Trophoblast cell (in vitro differentiated cells and primary cell): ENCODE measurements at regions not wholly inside any gene's neighbourhood (a gene's known extent, or its start where the extent isn't known, plus 50 kb on each side); places are given as distances from the start of the nearest gene placed in this dataset.

ENCODE experiments used
- DNase-seq, 2 donors: peaks; one replicate each; pipeline ENCODE4 v3.0.0-alpha.2; 2016
- H2AFZ ChIP-seq: 2 replicates; pipeline ENCODE4 v1.6.1; 2013; ENCODE audit warnings: low read length, moderate library complexity, mild to moderate bottlenecking; ENCODE audit not compliant: insufficient read depth, poor library complexity
- H2AK5ac ChIP-seq: 2 replicates; pipeline ENCODE4 v1.6.1; 2013; ENCODE audit warnings: mild to moderate bottlenecking, low read length
- H2BK120ac ChIP-seq: 2 replicates; pipeline ENCODE4 v1.6.1; 2013; ENCODE audit warnings: low read length, mild to moderate bottlenecking, moderate library complexity; ENCODE audit not compliant: insufficient read depth, poor library complexity
- H2BK12ac ChIP-seq: 2 replicates; pipeline ENCODE4 v1.6.1; 2013; ENCODE audit warnings: mild to moderate bottlenecking, low read length, moderate library complexity
- H2BK5ac ChIP-seq: 2 replicates; pipeline ENCODE4 v1.6.1; 2013; ENCODE audit warnings: low read length, low read depth, moderate library complexity, mild to moderate bottlenecking; ENCODE audit not compliant: poor library complexity
- H3K14ac ChIP-seq: 2 replicates; pipeline ENCODE4 v1.6.1; 2013; ENCODE audit warnings: mild to moderate bottlenecking, low read length
- H3K18ac ChIP-seq: 2 replicates; pipeline ENCODE4 v1.6.1; 2013; ENCODE audit warnings: mild to moderate bottlenecking, low read length
- H3K23ac ChIP-seq: 2 replicates; pipeline ENCODE4 v1.6.1; 2013; ENCODE audit warnings: low read length
- H3K27ac ChIP-seq: 2 replicates; pipeline ENCODE4 v1.5.1; 2013; ENCODE audit warnings: low read depth, mild to moderate bottlenecking, inconsistent platforms, low read length, moderate library complexity
- H3K27me3 ChIP-seq: 2 replicates; pipeline ENCODE4 v1.6.1; 2013; ENCODE audit warnings: inconsistent platforms, mild to moderate bottlenecking, low read length, moderate library complexity; ENCODE audit not compliant: insufficient read depth
- H3K36me3 ChIP-seq, 2 experiments: 1 replicate in 1 of 2; 2 replicates in 1 of 2; pipeline ENCODE4 v1.6.1; 2013; ENCODE audit warnings: low read length in 2 of 2, mild to moderate bottlenecking in 2 of 2, moderate library complexity in 1 of 2; ENCODE audit not compliant: insufficient read depth in 2 of 2, control insufficient read depth in 1 of 2
- H3K4ac ChIP-seq: 2 replicates; pipeline ENCODE4 v1.6.1; 2013; ENCODE audit warnings: low read depth, mild to moderate bottlenecking, low read length, moderate library complexity
- H3K4me1 ChIP-seq, 2 experiments: 1 replicate in 1 of 2; 2 replicates in 1 of 2; pipeline ENCODE4 v1.6.1; 2013; ENCODE audit warnings: low read length in 2 of 2, mild to moderate bottlenecking in 2 of 2, moderate library complexity in 1 of 2; ENCODE audit not compliant: insufficient read depth in 2 of 2, control insufficient read depth in 1 of 2
- H3K4me2 ChIP-seq: 2 replicates; pipeline ENCODE4 v1.6.1; 2013; ENCODE audit warnings: inconsistent platforms, mild to moderate bottlenecking, low read length, moderate library complexity
- H3K4me3 ChIP-seq: 2 replicates; pipeline ENCODE4 v1.5.1; 2013; ENCODE audit warnings: mild to moderate bottlenecking, low read depth, low read length, inconsistent platforms
- H3K79me1 ChIP-seq: one replicate; pipeline ENCODE4 v1.6.1; 2013; ENCODE audit warnings: low read length
- H3K79me2 ChIP-seq: 2 replicates; pipeline ENCODE4 v1.6.1; 2013; ENCODE audit warnings: low read length, mild to moderate bottlenecking; ENCODE audit not compliant: control insufficient read depth, insufficient read depth, poor library complexity
- H3K9ac ChIP-seq: 2 replicates; pipeline ENCODE4 v1.6.1; 2013; ENCODE audit warnings: mild to moderate bottlenecking, low read length
- H3K9me3 ChIP-seq: 2 replicates; pipeline ENCODE4 v1.6.1; 2013; ENCODE audit warnings: low read depth, mild to moderate bottlenecking, control low read depth, inconsistent platforms, low read length; ENCODE audit not compliant: insufficient read depth
- H4K12ac ChIP-seq: 2 replicates; pipeline ENCODE4 v1.6.1; 2013; ENCODE audit warnings: low read depth, mild to moderate bottlenecking, low read length, moderate library complexity
- H4K8ac ChIP-seq: 2 replicates; pipeline ENCODE4 v1.6.1; 2013; ENCODE audit warnings: low read depth, mild to moderate bottlenecking, low read length, moderate library complexity
- H4K91ac ChIP-seq: one replicate; pipeline ENCODE4 v1.6.1; 2013; ENCODE audit warnings: low read depth, mild to moderate bottlenecking, low read length, moderate library complexity
- WGBS: extraction: QIAGEN DNeasy Blood & Tissue Kit; methylation state at CpG from one replicate; pipeline ENCODE4 v1.1.7; 2013; ENCODE audit warnings: missing lambda C conversion rate; ENCODE audit not compliant: insufficient read length, insufficient coverage; ENCODE audit errors: extremely low coverage; 5-methylcytosine and 5-hydroxymethylcytosine counted together

- Histone ChIP-seq H2BK5ac (no peak overlapping the region), H3K14ac (no peak overlapping the region), H3K79me2 (no peaks in the 10 kb centered on the region), H3K9ac (no peak overlapping the region), H3K36me3 (no peaks in the 10 kb centered on the region), H2AK5ac (no peak overlapping the region), H3K4me1 (no peaks in the 10 kb centered on the region), H3K4me3 (no peak overlapping the region), H4K91ac (no peak overlapping the region), H2BK12ac (no peak overlapping the region), H3K4me2 (no peak overlapping the region), H4K8ac (no peak overlapping the region), H3K9me3 (no peaks in the 10 kb centered on the region), H3K79me1 (no peaks in the 10 kb centered on the region), H3K23ac (no peak overlapping the region), H2BK120ac (no peak overlapping the region), H3K27ac (no peak overlapping the region), H3K27me3 (no peaks in the 10 kb centered on the region), H4K12ac (no peak overlapping the region), H3K4ac (no peak overlapping the region), H2AFZ (no peak overlapping the region), H3K18ac (no peak overlapping the region)
- DNase-seq: no peak
Measured at GRCh38 chr18:56173542-56174220, 464.7 kb downstream of the TXNL1 start.

GRCh38 chr18:56172527-56172926 lies 465.9 kb downstream of the TXNL1 start:
- Histone ChIP-seq H4K12ac (no peak overlapping the region), H3K18ac (no peak overlapping the region), H3K14ac (no peak overlapping the region), H3K27ac (no peak overlapping the region), H3K9me3 (no peaks in the 10 kb centered on the region), H3K79me1 (no peaks in the 10 kb centered on the region), H2AK5ac (no peak overlapping the region), H3K4me1 (peaks cover 3 to 4% of the 10 kb centered on the region in 2 experiments), H3K4ac (no peak overlapping the region), H2AFZ (no peak overlapping the region), H2BK5ac (no peak overlapping the region), H3K4me2 (no peak overlapping the region), H4K91ac (no peak overlapping the region), H3K4me3 (no peak overlapping the region), H3K23ac (no peak overlapping the region), H2BK120ac (no peak overlapping the region), H2BK12ac (no peak overlapping the region), H3K9ac (no peak overlapping the region), H4K8ac (no peak overlapping the region), H3K36me3 (no peaks in the 10 kb centered on the region), H3K27me3 (no peaks in the 10 kb centered on the region), H3K79me2 (no peaks in the 10 kb centered on the region)
- no peak for DNase-seq
- WGBS: no CpG with 5 or more reads among the region's 2 CpGs

DNA sequence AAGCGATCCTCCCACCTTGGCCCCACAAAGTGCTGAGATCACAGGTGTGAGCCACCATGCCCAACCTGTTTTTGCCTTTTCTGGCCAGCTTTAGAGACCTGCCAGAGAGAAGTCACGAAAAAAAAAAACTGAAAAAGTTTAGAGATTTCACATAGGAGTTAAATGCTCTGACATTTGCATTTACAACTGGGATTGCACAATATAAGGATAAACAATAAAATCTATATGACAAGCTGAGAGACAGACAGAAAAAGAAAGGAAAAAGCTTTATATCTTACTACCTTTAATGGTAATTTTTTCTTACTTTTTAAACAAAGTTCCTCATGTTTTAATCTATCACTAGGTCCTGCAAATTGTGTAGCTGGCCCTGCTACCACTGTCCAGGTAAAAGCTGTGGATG lies 466.5 kb downstream of the TXNL1 start:
- no peak for DNase-seq
- Histone ChIP-seq H3K79me1 (no peaks in the 10 kb centered on the region), H3K27ac (no peak overlapping the region), H3K14ac (no peak overlapping the region), H3K18ac (no peak overlapping the region), H3K4ac (no peak overlapping the region), H3K4me2 (no peak overlapping the region), H3K23ac (no peak overlapping the region), H4K8ac (no peak overlapping the region), H2AK5ac (no peak overlapping the region), H3K36me3 (no peaks in the 10 kb centered on the region), H4K12ac (no peak overlapping the region), H2BK5ac (no peak overlapping the region), H2AFZ (no peak overlapping the region), H3K79me2 (no peaks in the 10 kb centered on the region), H2BK12ac (no peak overlapping the region), H3K27me3 (no peaks in the 10 kb centered on the region), H3K9me3 (no peaks in the 10 kb centered on the region), H3K9ac (no peak overlapping the region), H2BK120ac (no peak overlapping the region), H3K4me1 (peaks cover 3 to 4% of the 10 kb centered on the region in 2 experiments), H3K4me3 (no peak overlapping the region), H4K91ac (no peak overlapping the region)
- WGBS: no CpG with 5 or more reads among the region's 2 CpGs

- no peak overlapping the region for H3K4me3 ChIP-seq
- H3K27ac ChIP-seq: peak overlapping the region; percentile 60
- no peak overlapping the region for H2BK5ac ChIP-seq
- H3K79me2 ChIP-seq: no peaks in the 10 kb centered on the region
- peaks cover 3 to 4% of the 10 kb centered on the region in 2 experiments for H3K4me1 ChIP-seq
- H4K12ac ChIP-seq: no peak overlapping the region
- H3K23ac ChIP-seq: no peak overlapping the region
- no peaks in the 10 kb centered on the region for H3K79me1 ChIP-seq
- H3K9ac ChIP-seq: no peak overlapping the region
- H2BK120ac ChIP-seq: no peak overlapping the region
- WGBS: no CpG with 5 or more reads among the region's 5 CpGs
- H3K18ac ChIP-seq: no peak overlapping the region
- no peak overlapping the region for H2AFZ ChIP-seq
- H3K4me2 ChIP-seq: peak overlapping the region; percentile 13
- H3K36me3 ChIP-seq: no peaks in the 10 kb centered on the region
- H4K91ac ChIP-seq: no peak overlapping the region
- no peak overlapping the region for H2AK5ac ChIP-seq
- no peak overlapping the region for H4K8ac ChIP-seq
- no peak overlapping the region for H3K14ac ChIP-seq
- no peak overlapping the region for H3K4ac ChIP-seq
- H2BK12ac ChIP-seq: no peak overlapping the region
- no peak for DNase-seq
- no peaks in the 10 kb centered on the region for H3K27me3 ChIP-seq
- H3K9me3 ChIP-seq: no peaks in the 10 kb centered on the region
Measured at GRCh38 chr18:56168049-56168781, 470.2 kb downstream of the TXNL1 start.
